C1 segment of cervical spinal cord (tissue), 14 donors: ENCODE measurements at regions not wholly inside any gene's neighbourhood (a gene's known extent, or its start where the extent isn't known, plus 50 kb on each side); places are given as distances from the start of the nearest gene placed in this dataset.

Experiments used
- DNase-seq, 14 donors: peaks; one replicate each; lab custom pipeline; 2025; lab: John Stamatoyannopoulos, UW

DNA sequence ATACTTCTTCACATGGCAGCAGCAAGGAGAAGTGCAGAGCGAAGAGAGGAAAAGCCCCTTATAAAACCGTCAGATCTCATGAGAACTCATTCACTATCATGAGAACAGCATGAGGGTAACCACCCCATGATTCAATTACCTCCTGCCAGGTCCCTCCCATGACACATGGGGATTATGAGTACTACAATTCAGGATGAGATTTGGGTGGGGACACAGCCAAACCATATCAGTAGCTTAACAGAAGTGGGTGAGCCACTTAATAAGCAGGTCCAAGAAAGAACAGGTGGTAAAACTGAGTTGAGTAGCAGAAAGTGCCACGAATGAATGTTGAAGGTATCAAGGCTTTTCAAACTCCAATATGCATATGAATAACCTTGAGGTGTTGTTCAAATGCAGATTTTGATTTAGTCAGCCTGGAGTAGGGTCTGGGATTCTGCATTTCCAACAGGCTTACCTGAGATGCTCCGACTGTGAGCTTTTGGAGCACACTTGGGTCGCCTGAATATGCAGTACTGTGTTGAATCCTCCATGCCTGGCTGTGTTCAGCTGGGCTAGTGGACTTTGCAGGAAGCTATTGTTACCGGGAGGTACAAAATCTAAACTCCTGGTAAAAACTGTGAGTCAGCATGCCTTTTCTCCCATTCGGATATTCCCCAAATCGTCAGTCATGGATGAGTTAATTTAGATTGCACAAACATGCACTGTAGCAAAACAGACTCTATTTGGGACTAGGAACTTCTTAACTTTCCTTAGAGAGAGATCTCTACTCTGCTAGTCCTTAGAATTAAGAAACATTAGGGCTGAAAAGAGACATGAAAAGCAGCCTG is 69.0 kb upstream of the PRKCQ start:
- DNase-seq, result no peak

DNA sequence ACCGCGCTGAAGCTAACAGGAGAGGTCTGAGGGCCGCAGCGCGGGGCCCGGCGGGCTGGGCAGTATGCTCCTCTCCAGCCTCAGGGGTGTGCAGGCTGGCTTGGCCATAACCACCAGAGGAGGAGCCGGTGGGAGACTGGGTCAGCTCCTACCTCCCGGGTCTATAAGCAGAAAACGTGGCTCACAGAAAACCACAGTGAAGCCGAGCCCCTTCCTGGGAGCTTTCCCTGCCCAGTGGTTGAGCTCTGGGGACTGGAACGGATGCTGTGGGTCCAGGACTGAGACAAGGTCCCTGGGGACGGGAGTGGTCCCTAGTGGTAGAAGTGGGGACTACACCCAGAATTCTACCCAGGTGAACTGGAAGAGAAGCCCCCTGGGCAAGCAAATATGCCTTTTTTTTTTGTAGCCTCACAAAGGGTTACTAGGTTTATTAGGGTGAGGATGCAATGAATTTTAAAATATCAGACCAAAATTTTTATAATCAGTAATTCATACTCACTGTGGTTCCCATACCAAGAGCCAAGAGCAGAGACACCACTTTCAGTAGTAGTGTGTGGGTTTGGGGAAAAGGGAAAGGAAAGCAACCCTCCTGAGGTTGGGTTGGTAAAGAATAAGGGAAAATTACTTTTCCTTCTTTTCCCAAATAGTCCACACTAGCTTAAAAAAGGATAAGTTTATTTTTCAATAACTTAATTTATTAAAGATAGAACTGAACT is 67.9 kb upstream of the PRKCQ start:
- DNase-seq, result peak in 12 of 14 donors; percentile 1 to 66 (median 28)

DNA sequence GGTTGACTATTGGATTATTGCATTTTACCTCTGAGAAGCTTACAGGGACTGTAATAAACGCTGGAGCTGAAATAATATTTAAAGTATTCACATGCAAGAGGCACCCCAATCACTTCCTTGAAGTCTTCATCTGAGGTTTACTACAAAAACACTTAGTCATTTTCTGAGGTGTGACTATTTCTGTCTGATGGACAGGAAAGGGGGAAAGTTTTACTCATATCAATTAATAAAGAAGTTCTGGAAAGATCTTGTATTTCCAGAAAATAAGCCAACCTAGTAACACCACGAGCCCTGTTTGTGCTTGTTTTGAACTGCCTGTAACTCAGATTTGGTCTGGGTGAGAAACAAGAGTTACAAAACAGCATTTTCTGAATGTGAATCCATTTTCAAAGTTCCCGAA is 63.9 kb upstream of the PRKCQ start:
- DNase-seq, result no peak

DNA sequence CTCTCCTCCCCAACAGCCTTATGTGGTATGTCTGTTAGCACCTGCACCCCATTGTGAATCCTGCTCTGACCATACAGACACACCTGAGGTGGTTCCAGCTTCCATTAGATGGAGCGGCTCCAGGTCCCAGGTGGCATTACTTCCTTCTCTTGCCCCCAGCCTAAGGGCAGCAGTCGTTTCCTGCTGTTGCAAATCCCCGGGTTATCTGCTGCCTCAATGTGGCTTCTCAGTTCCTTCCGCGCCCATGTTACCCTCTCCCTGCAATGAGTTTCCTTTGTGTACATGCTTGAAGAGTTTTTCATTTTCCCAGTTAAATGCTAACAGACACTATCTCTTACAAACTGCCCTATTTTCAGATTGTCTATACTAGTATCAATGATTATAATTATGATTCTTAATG is 62.8 kb upstream of the PRKCQ start:
- DNase-seq, result no peak

DNA sequence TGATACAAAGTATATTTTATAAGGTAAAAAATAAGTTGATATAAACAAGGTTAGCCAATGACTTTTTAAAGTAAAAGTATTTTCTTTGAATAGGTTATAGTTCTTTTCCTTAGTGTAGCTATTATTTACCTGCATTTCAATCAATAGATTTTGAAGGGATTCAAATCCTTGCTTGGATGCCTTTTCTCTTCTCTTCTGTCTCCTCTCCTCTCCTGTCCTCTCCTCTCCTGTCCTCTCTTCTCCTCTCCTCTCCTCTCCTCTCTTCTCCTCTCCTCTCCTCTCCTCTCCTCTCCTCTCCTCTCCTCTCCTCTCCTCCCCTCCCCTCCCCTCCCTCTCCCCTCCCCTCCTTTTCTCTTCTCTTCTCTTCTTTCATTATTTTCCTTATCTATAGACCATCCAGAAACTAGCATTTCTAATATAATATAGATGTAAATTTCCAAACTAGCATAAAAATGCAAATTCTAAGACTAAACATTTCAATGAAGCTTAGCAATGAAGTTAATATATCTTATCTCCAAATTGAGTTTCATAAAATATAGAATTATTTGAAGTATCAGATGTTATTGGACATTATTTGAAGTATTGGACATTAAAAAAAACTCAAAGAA is 60.5 kb upstream of the PRKCQ start:
- DNase-seq, result no peak

DNA sequence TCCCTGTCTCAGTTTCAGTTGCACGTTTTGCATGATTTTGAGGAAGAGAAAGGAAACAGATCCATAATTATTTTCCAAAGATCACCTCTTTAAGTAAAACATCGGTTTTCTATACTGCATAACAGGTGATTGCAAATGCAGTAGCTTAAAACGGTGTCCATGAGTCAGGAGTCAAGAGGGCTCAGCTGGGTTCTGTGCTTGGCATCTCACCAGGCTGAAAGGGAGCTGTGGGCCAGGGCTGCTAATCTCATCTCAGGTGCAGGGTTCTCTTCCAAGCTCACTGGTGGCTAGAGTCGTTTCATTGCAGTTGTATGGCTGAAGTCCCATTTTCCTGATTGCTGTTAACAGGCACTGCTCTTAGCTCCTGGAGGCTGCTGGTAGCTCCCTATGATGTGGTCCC is 57.0 kb upstream of the PRKCQ start:
- DNase-seq, result no peak

DNA sequence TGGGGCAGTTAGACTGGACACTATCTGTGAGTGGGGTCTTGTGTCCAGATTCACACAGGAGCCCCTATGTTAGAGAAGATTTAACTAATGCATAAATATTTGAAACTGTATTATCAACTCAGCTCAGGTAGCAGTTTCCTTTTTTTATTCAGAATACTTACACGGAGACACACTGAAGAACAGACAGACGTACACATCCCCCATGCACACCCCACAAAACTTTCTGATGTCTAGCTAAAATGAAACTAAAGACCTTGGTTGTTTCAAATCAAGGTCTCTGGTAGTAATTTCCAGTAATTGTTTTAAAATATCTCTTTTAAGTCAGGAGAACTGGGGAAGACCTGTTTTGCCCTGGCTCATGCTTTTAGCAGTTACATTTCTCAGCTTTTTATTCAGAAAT is 55.7 kb upstream of the PRKCQ start:
- no peak for DNase-seq
